ENCODE measurements at regions not wholly inside any gene's neighbourhood (a gene's known extent, or its start where the extent isn't known, plus 50 kb on each side); places are given as distances from the start of the nearest gene placed in this dataset.

DNA sequence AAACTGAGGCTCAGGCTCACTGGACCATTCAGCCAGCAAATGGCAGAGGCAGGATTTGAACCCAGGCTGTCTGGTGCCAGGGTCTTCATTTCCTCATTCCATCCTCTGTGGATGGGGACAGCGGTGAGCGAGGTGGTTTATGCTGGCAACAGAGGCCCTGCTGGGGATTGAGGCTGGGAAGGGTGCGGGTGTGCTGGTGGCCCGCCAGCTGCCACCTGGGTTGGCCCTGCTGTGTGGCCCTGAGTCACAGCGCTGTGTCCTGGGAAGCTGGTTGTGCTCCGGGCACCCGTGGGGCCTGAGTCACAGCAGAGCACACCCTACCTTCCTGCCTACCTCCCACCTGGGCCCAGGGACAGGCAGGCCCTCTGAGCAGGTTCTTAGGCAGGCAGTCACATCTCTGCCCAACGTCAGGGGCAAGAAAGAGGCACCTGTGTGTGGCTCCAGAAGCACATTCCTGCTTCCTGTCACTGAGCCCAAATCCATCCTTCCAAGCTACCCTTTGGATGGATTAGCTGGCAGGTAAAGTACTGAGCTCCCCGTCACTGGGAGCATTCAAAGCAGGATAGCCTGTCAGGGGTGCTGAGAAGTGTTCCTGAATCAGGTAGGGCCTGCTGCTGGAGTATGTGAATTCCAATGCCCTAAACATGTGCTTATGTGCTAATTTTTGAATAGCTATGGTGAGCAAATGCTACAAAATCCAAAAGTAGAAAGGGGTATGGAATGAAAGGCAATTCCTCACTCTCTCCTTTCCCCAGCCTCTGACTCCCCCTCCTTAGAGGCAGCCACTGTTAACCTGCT lies 53.9 kb downstream of the CEBPB start:
- TF ChIP-seq, protein P1, sequence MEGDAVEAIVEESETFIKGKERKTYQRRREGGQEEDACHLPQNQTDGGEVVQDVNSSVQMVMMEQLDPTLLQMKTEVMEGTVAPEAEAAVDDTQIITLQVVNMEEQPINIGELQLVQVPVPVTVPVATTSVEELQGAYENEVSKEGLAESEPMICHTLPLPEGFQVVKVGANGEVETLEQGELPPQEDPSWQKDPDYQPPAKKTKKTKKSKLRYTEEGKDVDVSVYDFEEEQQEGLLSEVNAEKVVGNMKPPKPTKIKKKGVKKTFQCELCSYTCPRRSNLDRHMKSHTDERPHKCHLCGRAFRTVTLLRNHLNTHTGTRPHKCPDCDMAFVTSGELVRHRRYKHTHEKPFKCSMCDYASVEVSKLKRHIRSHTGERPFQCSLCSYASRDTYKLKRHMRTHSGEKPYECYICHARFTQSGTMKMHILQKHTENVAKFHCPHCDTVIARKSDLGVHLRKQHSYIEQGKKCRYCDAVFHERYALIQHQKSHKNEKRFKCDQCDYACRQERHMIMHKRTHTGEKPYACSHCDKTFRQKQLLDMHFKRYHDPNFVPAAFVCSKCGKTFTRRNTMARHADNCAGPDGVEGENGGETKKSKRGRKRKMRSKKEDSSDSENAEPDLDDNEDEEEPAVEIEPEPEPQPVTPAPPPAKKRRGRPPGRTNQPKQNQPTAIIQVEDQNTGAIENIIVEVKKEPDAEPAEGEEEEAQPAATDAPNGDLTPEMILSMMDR (IDR thresholded peaks at IDR 0.05): no peak
- TF ChIP-seq POLR2A (IDR thresholded peaks at IDR 0.05) (no peak), POLR2AphosphoS5 (IDR thresholded peaks at IDR 0.05) (no peak)
